ENCODE measurements at regions not wholly inside any gene's neighbourhood (a gene's known extent, or its start where the extent isn't known, plus 50 kb on each side); places are given as distances from the start of the nearest gene placed in this dataset.

DNA sequence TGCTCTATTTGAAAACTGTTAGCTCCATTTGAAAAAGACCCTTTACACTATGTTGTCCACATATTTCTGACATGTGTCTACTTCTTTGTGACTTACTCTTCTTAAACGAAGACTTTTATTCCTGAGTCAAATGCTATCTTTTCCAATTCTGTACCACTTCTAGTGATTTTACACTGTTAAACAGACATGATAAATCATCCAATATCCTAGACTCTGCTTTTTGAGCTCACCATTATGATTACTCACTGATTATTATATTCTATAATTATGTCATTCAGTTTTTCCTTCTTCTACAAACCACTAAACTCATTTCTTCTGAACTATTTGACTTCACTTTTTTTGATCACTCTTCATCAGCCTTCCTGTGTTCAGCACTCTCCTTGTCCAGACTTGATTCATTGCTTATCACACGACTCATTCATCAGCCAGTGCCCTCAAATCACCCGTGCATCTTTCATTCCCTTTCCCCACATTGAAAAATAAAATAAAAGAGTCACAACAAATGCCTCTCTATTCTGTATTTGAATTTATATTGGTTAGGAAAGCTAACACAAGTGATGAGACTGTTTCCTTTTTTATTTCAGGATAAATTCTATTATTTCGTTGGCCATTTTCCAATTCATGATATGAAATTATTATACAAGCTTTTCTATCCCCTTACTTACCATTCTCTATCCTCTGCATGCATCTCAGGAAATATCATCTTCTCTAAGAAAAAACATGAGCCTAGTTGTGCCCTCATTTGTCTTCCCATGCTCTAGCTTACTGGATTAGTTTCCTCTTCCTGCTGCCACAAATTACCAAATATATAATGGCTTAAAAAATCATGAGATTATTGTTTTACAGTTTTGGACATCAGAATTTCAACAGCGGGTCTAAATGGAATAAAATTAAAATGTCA is 1482.1 kb upstream of the MIR17HG start (continued):
- TF ChIP-seq, protein P1, sequence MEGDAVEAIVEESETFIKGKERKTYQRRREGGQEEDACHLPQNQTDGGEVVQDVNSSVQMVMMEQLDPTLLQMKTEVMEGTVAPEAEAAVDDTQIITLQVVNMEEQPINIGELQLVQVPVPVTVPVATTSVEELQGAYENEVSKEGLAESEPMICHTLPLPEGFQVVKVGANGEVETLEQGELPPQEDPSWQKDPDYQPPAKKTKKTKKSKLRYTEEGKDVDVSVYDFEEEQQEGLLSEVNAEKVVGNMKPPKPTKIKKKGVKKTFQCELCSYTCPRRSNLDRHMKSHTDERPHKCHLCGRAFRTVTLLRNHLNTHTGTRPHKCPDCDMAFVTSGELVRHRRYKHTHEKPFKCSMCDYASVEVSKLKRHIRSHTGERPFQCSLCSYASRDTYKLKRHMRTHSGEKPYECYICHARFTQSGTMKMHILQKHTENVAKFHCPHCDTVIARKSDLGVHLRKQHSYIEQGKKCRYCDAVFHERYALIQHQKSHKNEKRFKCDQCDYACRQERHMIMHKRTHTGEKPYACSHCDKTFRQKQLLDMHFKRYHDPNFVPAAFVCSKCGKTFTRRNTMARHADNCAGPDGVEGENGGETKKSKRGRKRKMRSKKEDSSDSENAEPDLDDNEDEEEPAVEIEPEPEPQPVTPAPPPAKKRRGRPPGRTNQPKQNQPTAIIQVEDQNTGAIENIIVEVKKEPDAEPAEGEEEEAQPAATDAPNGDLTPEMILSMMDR (IDR thresholded peaks at IDR 0.05; ENCODE audit: low read depth, low read length, missing input control): no peak
- TF ChIP-seq, protein P2, sequence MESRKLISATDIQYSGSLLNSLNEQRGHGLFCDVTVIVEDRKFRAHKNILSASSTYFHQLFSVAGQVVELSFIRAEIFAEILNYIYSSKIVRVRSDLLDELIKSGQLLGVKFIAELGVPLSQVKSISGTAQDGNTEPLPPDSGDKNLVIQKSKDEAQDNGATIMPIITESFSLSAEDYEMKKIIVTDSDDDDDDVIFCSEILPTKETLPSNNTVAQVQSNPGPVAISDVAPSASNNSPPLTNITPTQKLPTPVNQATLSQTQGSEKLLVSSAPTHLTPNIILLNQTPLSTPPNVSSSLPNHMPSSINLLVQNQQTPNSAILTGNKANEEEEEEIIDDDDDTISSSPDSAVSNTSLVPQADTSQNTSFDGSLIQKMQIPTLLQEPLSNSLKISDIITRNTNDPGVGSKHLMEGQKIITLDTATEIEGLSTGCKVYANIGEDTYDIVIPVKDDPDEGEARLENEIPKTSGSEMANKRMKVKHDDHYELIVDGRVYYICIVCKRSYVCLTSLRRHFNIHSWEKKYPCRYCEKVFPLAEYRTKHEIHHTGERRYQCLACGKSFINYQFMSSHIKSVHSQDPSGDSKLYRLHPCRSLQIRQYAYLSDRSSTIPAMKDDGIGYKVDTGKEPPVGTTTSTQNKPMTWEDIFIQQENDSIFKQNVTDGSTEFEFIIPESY (IDR thresholded peaks at IDR 0.05): no peak
- TF ChIP-seq JUND (IDR thresholded peaks at IDR 0.05) (no peak), YY1 (IDR thresholded peaks at IDR 0.05) (no peak)

DNA sequence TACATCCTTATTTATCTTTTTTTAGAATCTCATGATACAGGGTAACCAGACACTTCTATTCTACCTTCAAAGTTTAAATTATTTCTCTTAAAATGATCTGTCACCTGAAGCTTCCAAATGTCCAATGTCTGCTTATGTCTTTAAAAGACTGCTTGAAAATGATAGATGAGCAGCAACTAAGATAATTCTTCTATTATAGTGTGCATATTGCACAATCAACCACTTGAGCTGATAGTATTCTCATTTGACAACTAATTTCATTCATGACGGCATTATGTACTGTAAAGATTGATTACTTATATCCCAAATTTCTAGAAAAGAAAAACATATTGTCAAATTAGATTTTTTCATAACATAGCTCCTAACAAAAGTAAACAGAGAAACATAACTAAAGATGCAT is 1478.2 kb upstream of the MIR17HG start:
- DNase-seq (ENCODE audit: low spot score): no peak
- Histone ChIP-seq H3K36me3 (ENCODE audit: control insufficient read depth in 4 of 4, insufficient read depth in 3 of 4, low read depth in 1 of 4, low read length in 3 of 4) (no peaks in the 10 kb centered on the region), H3K27me3 (ENCODE audit: control insufficient read depth in 4 of 4, insufficient read depth in 4 of 4, low read length in 3 of 4) (no peaks in the 10 kb centered on the region), H3K4me1 (ENCODE audit: control insufficient read depth in 4 of 4, insufficient read depth in 4 of 4, low read length in 3 of 4) (no peaks in the 10 kb centered on the region), H3K4me3 (ENCODE audit: low read depth in 1 of 3, low read length in 3 of 3) (no peak overlapping the region), H3K9me3 (ENCODE audit: control insufficient read depth in 4 of 4, low read length in 3 of 4) (no peaks in the 10 kb centered on the region), H3K9ac (ENCODE audit: low read depth in 1 of 2, low read length in 2 of 2) (no peak overlapping the region), H3K27ac (ENCODE audit: low read depth in 1 of 2, low read length in 2 of 2) (no peak overlapping the region)
- 76% methylated on average over 1 of the region's 1 CpG for WGBS
- TF ChIP-seq, protein P3, sequence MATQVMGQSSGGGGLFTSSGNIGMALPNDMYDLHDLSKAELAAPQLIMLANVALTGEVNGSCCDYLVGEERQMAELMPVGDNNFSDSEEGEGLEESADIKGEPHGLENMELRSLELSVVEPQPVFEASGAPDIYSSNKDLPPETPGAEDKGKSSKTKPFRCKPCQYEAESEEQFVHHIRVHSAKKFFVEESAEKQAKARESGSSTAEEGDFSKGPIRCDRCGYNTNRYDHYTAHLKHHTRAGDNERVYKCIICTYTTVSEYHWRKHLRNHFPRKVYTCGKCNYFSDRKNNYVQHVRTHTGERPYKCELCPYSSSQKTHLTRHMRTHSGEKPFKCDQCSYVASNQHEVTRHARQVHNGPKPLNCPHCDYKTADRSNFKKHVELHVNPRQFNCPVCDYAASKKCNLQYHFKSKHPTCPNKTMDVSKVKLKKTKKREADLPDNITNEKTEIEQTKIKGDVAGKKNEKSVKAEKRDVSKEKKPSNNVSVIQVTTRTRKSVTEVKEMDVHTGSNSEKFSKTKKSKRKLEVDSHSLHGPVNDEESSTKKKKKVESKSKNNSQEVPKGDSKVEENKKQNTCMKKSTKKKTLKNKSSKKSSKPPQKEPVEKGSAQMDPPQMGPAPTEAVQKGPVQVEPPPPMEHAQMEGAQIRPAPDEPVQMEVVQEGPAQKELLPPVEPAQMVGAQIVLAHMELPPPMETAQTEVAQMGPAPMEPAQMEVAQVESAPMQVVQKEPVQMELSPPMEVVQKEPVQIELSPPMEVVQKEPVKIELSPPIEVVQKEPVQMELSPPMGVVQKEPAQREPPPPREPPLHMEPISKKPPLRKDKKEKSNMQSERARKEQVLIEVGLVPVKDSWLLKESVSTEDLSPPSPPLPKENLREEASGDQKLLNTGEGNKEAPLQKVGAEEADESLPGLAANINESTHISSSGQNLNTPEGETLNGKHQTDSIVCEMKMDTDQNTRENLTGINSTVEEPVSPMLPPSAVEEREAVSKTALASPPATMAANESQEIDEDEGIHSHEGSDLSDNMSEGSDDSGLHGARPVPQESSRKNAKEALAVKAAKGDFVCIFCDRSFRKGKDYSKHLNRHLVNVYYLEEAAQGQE (IDR thresholded peaks at IDR 0.05): no peak
- TF ChIP-seq GABPA (IDR thresholded peaks at IDR 0.05 in 1 of 2, conservative IDR thresholded peaks at IDR 0.05 in 1 of 2) (no peak), TAF1 (conservative IDR thresholded peaks at IDR 0.05) (no peak), FOXA1 (IDR thresholded peaks at IDR 0.05) (no peak), HNF4G (IDR thresholded peaks at IDR 0.05) (no peak), HNF4A (conservative IDR thresholded peaks at IDR 0.05) (no peak), YY1 (IDR thresholded peaks at IDR 0.05) (no peak), RXRA (IDR thresholded peaks at IDR 0.05) (no peak), RAD21 (IDR thresholded peaks at IDR 0.05) (no peak), JUND (IDR thresholded peaks at IDR 0.05) (no peak), SP1 (IDR thresholded peaks at IDR 0.05) (no peak), EGR1 (IDR thresholded peaks at IDR 0.05; ENCODE audit: low read depth in 2 of 2) (no peak), FOXA2 (IDR thresholded peaks at IDR 0.05) (no peak), NR2F2 (IDR thresholded peaks at IDR 0.05) (no peak)
- TF ChIP-seq, protein P2 (IDR thresholded peaks at IDR 0.05): no peak
- TF ChIP-seq, protein P4, sequence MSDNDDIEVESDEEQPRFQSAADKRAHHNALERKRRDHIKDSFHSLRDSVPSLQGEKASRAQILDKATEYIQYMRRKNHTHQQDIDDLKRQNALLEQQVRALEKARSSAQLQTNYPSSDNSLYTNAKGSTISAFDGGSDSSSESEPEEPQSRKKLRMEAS (IDR thresholded peaks at IDR 0.05): no peak
- TF ChIP-seq, protein P5, sequence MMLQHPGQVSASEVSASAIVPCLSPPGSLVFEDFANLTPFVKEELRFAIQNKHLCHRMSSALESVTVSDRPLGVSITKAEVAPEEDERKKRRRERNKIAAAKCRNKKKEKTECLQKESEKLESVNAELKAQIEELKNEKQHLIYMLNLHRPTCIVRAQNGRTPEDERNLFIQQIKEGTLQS (IDR thresholded peaks at IDR 0.05): no peak
- TF ChIP-seq, protein P1 (IDR thresholded peaks at IDR 0.05; ENCODE audit: low read depth, low read length, missing input control): no peak

Data from liver (tissue), 8 donors.